Fibroblast of skin of left quadriceps (primary cell): ENCODE measurements at regions not wholly inside any gene's neighbourhood (a gene's known extent, or its start where the extent isn't known, plus 50 kb on each side); places are given as distances from the start of the nearest gene placed in this dataset.

ENCODE experiments used
- DNase-seq, 2 experiments: peaks; one replicate each; pipeline ENCODE4 v3.0.0-alpha.2; 2013; ENCODE audit warnings: low read depth in 2 of 2

GRCh38 chr4:125682730-125683129, 368.0 kb downstream of the FAT4 start:
- no peak for DNase-seq

DNA sequence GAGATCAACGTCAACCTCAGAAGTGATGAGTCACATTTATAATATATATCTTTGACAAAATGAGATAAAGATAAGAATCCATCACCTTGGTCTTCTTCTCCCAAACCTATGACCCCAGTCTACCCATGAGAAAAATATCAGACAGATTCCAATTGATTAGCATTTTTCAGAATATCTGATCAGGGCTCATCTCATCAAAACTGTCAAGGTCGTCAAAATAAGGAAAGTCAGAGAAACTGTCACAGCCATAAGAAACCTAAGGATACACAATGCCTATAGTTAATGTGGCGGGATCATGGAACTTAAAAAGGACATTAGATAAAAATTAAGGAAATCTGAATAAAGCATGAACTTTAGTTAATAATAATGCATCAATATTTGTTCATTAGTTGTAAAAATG, 374.1 kb downstream of the FAT4 start:
- no peak for DNase-seq

DNA sequence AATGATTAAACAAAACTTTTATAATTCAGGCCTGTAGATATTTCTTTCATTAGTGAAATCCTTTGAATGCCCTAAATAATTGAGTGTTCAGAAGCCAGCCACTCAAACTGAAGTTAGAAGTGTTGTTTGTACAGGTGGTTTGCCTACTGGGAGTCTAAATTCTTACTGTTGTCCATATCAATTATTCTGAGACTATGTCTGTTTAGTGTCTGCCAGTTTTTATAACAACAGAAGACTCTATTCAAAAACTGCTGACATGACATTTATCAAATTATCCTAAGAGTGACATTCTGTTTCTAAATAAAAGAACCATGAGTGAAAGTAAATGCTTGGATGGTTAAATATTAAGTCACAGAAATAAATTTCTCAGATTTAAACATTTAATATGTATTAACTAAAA, 375.1 kb downstream of the FAT4 start:
- no peak for DNase-seq

DNA sequence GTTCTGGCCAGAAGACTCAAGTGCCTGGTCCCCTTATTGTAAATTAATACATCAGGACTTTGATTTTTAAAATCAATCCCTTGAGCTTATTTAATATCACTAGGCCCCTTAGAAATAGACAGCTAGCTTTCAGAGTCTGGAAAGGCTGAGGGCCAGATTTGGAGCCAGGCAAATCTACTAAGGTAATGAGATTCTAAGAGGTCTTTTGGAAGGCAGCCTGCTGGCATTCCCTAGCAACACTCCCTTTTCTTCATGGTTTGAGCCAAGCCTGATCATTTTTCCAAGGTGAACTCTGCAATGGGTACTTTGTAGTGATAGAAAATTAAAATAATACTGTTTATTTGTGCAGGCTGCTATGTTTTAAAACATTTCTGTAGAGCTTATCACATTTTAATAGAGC, 378.5 kb downstream of the FAT4 start:
- DNase-seq: no peak

GRCh38 chr4:125702406-125702805, 387.7 kb downstream of the FAT4 start:
- DNase-seq: no peak

DNA sequence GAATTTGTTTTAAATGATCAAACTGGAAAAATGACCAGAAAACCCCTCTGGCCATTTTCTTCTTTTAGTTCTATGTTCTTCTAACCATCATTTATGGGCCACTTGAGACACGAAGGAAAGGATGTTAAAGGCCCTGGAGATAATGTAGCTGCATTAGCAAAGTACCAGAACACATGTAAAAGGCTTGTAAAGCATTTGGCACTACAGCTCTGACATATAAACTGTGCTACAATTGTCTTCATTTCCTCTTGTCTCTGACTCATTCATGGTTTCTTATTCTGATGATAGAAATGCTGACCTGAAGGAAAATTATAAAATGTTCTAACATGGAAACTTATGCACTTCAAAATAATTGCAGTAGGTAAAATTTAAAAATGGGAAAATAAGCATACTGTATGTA, 388.7 kb downstream of the FAT4 start:
- peak; percentile 19 to 25 for DNase-seq

DNA sequence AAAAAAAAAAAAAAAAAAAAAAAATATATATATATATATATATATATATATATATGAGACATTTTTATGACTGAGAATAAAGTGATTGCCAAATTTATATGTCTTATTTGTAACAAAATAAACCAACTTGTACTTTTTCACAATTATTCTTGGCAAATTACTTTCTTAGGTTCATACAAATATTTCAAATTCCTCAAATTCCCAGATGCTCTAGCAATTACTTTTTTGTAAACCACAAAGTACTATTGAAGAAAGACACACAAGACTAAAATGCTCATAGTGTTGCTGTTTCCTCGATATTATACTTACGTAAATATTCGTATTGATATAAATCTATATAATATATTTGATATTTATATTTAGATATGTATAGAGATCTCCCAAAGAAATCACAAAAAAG, 390.0 kb downstream of the FAT4 start:
- DNase-seq: peak; percentile 17 to 21

GRCh38 chr4:125705681-125706080, 390.9 kb downstream of the FAT4 start:
- DNase-seq: no peak

- DNase-seq: no peak
Observed at GRCh38 chr4:125707397-125707796, 392.6 kb downstream of the FAT4 start.

DNA sequence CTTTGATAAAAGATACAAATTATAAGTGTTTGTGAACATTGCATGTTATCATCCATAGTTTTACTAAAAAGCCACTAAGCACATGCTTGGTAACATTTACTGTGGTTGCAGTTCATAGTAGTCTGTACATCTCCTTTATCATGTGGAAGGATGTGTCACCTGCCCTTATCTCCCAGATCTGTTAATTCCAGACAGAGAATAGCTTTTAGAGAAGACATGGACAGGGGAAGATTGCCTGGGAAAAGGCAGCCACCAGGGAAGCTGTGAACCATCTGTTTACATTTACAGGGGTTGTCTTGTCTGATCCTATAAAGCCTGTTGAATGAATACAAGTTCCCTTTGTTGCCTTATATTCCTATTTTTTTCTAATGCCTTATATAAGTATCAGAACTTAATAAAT, 396.0 kb downstream of the FAT4 start:
- no peak for DNase-seq

DNA sequence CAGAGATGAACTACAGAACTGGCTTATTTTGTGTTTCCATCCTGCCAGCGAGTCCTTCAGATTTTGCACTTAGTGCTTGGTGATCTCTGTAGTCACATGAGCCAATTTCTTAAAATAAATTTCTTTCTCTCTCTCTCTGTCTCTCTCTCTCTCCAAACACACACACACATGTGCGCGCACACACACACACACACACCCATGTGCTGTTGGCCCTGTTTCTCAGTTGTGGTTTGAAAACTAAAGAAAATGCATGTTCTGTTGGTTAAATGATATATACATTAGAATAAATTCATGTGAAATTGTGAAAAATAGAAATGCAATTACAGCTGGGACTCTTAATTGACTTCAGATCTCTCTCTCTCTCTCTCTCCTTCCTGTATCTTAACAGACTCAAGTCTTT, 399.3 kb downstream of the FAT4 start:
- no peak for DNase-seq

DNA sequence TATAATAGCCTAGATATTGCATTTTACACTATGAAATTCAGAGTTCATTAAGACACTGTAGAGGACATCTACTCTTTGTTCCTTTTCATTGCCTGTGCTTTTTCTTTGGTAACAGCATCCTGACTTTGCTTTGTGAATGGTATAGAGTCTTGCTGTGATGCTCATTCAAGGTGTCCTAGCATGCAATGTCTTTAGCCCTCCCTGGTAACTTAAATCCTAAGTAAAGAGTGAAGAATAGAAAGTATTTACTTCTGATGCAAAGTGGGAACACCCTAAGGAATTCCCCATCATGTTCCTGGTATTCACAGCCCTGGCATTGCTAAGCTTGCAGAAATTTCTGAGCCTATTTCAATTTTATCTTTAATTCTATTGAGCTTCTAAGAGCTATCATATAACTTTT, 400.1 kb downstream of the FAT4 start:
- no peak for DNase-seq

GRCh38 chr4:125719987-125720386, 405.2 kb downstream of the FAT4 start:
- DNase-seq: no peak

DNA sequence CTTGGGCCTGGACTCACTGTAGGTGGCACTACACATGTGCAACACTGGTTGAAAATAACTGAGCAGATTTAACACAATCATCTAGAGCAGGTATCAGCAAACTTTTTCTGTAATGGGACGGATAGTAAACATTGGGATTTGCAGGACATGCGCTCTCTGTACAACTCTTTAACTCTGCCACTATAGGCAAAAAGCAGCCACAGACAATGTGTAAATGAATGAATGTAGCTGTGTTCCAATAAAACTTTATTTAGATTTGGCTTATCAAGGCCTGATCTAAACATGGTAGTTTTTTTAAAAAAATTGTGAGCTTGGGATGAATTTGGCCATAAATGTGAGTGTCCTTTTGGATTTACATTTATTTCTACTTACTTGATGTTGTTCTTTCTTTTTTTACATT, 407.3 kb downstream of the FAT4 start:
- no peak for DNase-seq

DNA sequence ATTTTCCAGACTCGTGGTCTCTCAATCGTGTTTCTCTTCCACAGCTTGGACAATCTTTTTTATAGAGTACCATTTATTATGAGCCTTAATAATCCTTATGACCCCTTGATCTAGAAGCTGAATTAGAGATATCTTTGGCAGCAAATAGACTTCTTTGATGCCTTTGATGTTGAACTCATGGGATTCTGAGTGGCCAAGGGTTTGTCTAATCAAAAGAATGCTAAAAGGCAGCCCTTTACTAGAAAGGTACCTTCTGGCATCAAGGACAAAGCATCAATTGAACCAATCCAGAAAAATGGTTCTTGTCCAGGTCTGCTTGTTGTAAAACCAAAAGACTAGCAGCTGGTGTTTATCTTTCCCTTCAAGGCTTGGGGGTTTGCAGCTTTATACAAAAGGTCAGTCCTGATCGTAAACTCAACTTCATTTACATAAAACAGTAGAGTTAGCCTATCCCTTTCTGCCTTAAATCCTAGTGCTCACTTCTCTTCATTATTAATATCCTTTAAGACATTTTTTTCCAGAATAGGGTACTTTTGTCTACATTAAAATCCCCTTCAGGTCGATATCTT, 411.3 kb downstream of the FAT4 start:
- DNase-seq: no peak

DNA sequence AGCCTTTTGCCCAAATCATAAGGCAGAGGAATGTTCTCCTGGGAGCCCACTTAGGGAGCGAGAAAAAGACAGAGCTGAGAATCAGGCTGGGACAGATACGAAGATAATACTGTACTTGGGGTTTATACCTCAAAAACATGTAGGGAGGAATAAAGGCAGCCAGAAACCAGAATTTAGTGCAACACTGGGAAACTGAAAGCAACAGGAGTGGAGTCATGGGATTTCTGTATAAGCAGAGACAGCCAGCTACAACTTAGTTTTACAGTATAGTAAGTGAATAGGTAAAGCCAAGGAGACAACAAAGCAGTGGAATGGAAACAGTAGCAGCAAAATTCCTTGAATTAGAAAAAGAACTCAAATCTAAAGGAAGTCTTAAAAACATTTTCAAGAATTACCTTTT, 413.2 kb downstream of the FAT4 start:
- DNase-seq: no peak

- DNase-seq: peak; percentile 47 to 53
Observed at GRCh38 chr4:125728568-125728967, 413.8 kb downstream of the FAT4 start.

DNA sequence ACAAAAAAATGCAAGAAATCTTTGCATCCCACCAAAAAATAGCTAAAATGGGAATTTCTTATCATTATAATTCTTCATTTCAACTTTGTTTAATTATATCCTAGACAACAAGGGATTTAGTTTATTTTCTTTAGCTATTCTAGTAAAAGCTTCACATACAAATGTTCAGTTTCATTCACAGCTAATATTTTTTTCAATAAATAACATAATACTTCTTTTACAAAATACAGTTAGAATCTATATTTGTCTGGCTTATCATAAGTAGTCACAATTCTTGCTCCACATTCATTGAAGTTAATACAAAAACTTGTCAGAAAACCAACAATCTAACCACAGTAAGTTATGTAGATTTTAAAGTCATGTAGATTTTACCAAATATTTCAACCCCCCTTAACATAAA, 414.4 kb downstream of the FAT4 start:
- DNase-seq: no peak

DNA sequence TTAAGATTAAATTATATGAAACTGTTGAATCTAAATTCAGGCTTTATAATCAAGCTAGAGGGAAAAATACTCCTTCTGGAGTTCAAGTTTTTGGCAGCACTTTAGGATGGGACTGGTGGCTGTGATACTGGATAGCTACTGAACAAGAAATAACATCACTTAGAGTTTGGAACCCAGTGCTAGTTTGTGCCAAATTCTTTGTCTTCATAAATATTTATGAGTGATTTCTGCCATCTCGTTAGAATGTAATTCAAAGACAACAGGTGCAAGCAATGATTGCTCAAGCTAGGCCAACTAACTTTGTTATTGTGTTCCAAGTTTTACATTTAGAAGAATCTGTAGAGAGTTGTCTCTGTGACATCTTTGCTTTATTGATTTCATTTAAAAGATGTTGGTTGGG, 417.9 kb downstream of the FAT4 start:
- DNase-seq: no peak

- DNase-seq: no peak
Observed at GRCh38 chr4:125734504-125734903, 419.7 kb downstream of the FAT4 start.

- peak; percentile 82 to 84 for DNase-seq
Observed at GRCh38 chr4:125735102-125735501, 420.3 kb downstream of the FAT4 start.

DNA sequence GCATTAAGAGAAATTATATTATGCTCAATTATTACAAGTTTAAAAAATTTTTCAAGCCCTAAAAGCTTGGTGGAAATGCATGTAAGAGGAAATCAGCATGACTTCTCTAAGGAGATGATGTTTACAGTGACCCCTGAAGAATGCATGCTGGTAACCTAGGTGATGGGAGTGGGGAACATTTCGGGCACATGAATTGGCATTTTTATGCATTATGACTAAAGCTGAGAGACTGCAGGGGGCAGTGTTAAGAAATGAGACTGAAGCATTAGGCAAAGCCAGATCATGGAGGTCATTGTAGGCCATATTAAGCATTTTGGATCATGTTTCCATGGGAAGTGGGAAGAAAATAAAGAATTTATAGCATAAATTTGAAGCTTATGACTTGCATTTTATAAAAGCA, 421.3 kb downstream of the FAT4 start:
- no peak for DNase-seq

DNA sequence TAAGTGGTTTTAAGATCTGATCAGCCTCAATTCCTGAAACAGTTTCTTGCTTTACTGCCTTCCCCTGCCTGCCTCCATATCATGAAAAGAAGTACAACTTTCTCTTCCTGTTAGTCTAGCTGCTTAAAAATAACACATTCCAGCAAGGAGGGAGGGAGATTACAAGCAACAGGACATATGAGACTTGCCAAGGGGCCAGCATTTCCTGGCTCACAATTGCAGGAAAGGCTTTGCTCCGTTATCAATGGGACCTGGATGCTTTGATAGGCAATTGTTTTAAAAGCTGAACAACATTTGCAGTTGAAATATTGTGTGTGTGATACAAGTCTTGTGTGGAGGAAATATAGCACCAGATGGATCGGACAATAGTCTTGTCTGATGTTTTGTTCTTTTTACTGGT, 425.0 kb downstream of the FAT4 start:
- no peak for DNase-seq

- no peak for DNase-seq
Observed at GRCh38 chr4:125741825-125742452, 427.2 kb downstream of the FAT4 start.
